ENCODE measurements at regions not wholly inside any gene's neighbourhood (a gene's known extent, or its start where the extent isn't known, plus 50 kb on each side); places are given as distances from the start of the nearest gene placed in this dataset.

- Histone ChIP-seq H3K79me2 (ENCODE audit: control insufficient read depth, insufficient read depth, low read length) (no peaks in the 10 kb centered on the region), H3K4me3 (ENCODE audit: control insufficient read depth in 2 of 3, extremely low read depth in 1 of 3, insufficient read depth in 2 of 3, low read depth in 1 of 3, low read length in 3 of 3) (no peak overlapping the region), H4K20me1 (ENCODE audit: control insufficient read depth, extremely low read depth, insufficient read depth, low read length) (peaks cover 2% of the 10 kb centered on the region), H3K9ac (ENCODE audit: control insufficient read depth, extremely low read depth, insufficient read depth, low read length) (no peak overlapping the region), H3K9me1 (ENCODE audit: control insufficient read depth, extremely low read depth, insufficient read depth, low read length) (no peaks in the 10 kb centered on the region), H3K4me2 (ENCODE audit: control insufficient read depth, extremely low read depth, insufficient read depth, low read depth, low read length) (no peak overlapping the region), H3K27ac (ENCODE audit: control insufficient read depth, insufficient read depth, low read length) (no peak overlapping the region), H3K36me3 (ENCODE audit: control insufficient read depth in 2 of 2, extremely low read depth in 1 of 2, insufficient read depth in 2 of 2, low read length in 2 of 2) (no peaks in the 10 kb centered on the region), H2AFZ (ENCODE audit: control insufficient read depth, low read length) (no peak overlapping the region), H3K27me3 (ENCODE audit: control insufficient read depth, extremely low read depth, insufficient read depth, low read length) (peaks cover 82% of the 10 kb centered on the region), H3K9me3 (ENCODE audit: control insufficient read depth, low read depth, low read length) (no peaks in the 10 kb centered on the region), H3K4me1 (ENCODE audit: control insufficient read depth, extremely low read depth, insufficient read depth, low read length) (peaks cover 18% of the 10 kb centered on the region)
- DNase-seq (ENCODE audit: low read depth, low spot score) (no peak), FAIRE-seq (no peak)
- dilution Hi-C loops (cut with MboI; ENCODE audit: extremely low pct_ligation_motif_present, low sequenced_read_pairs): no loop called here
- TF ChIP-seq EZH2 (IDR thresholded peaks at IDR 0.05; ENCODE audit: low read length): no peak
- no peak for TF ChIP-seq CTCF (optimal IDR thresholded peaks at IDR 0.05 in 1 of 3, IDR thresholded peaks at IDR 0.05 in 1 of 3, conservative IDR thresholded peaks at IDR 0.05 in 1 of 3; ENCODE audit: extremely low read depth in 1 of 3, insufficient read depth in 2 of 3, low read length in 3 of 3)
These were observed 191.7 kb upstream of the PMEPA1 start for GRCh38 chr20:57901526-57901925.

DNA sequence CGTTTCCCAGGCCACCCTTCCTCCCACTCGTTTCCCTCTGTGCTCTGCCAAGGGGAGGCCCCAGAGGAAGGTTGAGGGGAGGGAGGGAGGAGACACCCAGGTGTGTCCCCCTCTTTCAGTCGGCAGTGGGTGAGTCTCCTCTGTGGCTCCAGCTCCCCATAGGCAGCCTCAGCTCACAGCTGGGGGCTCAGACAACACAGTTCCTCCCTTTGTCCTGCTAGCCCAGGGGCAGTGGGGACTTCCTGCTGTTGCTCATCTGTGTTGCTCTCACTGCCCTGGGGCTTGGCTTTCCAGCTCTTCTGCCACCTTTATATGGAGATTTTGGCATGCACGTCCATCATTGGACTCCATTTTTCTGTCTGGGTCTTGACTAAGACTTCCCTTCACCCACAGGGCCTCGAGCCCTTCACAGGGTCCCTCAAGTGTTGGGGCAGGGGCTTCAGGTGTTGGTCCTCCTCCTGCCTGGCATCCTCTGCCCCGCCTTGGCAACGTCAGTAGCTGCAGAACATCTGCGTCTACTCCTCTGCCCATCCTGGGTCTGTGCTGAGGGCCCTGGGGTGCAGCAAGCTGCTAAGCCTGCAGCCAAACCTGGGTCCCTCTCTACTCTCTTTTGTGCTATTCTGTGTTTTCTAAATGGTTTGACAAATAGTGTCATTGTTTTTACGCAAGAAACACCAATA, 190.6 kb upstream of the PMEPA1 start:
- H4K20me1 ChIP-seq (ENCODE audit: control insufficient read depth, extremely low read depth, insufficient read depth, low read length): peaks cover 2% of the 10 kb centered on the region
- peaks cover 16% of the 10 kb centered on the region for H3K4me1 ChIP-seq (ENCODE audit: control insufficient read depth, extremely low read depth, insufficient read depth, low read length)
- no peak overlapping the region for H3K4me3 ChIP-seq (ENCODE audit: control insufficient read depth in 2 of 3, extremely low read depth in 1 of 3, insufficient read depth in 2 of 3, low read depth in 1 of 3, low read length in 3 of 3)
- dilution Hi-C loops (cut with MboI; ENCODE audit: extremely low pct_ligation_motif_present, low sequenced_read_pairs): no loop called here
- no peak overlapping the region for H3K9ac ChIP-seq (ENCODE audit: control insufficient read depth, extremely low read depth, insufficient read depth, low read length)
- no peaks in the 10 kb centered on the region for H3K9me1 ChIP-seq (ENCODE audit: control insufficient read depth, extremely low read depth, insufficient read depth, low read length)
- H3K27me3 ChIP-seq (ENCODE audit: control insufficient read depth, extremely low read depth, insufficient read depth, low read length): peaks cover 80% of the 10 kb centered on the region
- H2AFZ ChIP-seq (ENCODE audit: control insufficient read depth, low read length): no peak overlapping the region
- H3K79me2 ChIP-seq (ENCODE audit: control insufficient read depth, insufficient read depth, low read length): no peaks in the 10 kb centered on the region
- no peaks in the 10 kb centered on the region for H3K36me3 ChIP-seq (ENCODE audit: control insufficient read depth in 2 of 2, extremely low read depth in 1 of 2, insufficient read depth in 2 of 2, low read length in 2 of 2)
- DNase-seq (ENCODE audit: low read depth, low spot score): no peak
- no peak for FAIRE-seq
- no peaks in the 10 kb centered on the region for H3K9me3 ChIP-seq (ENCODE audit: control insufficient read depth, low read depth, low read length)
- TF ChIP-seq CTCF (optimal IDR thresholded peaks at IDR 0.05 in 1 of 3, IDR thresholded peaks at IDR 0.05 in 1 of 3, conservative IDR thresholded peaks at IDR 0.05 in 1 of 3; ENCODE audit: extremely low read depth in 1 of 3, insufficient read depth in 2 of 3, low read length in 3 of 3) (no peak), EZH2 (IDR thresholded peaks at IDR 0.05; ENCODE audit: low read length) (no peak)
- no peak overlapping the region for H3K27ac ChIP-seq (ENCODE audit: control insufficient read depth, insufficient read depth, low read length)
- no peak overlapping the region for H3K4me2 ChIP-seq (ENCODE audit: control insufficient read depth, extremely low read depth, insufficient read depth, low read depth, low read length)
